Stomach (tissue), 8 donors: ENCODE measurements at regions not wholly inside any gene's neighbourhood (a gene's known extent, or its start where the extent isn't known, plus 50 kb on each side); places are given as distances from the start of the nearest gene placed in this dataset.
A peak's percentile ranks its signal among the peaks of the same experiment; 100 is the strongest.

ENCODE experiments used
- DNase-seq, 2 donors: peaks; one replicate each; pipeline versions ENCODE4 v3.0.0 to v3.0.0-alpha.2; 2013 to 2019
- H3K27ac ChIP-seq, 5 donors: fragments of 200-600 bp in 4 of 5; sonication (generic) in 4 of 5; one replicate each; pipeline ENCODE4 v1.5.1; 2013 to 2019; ENCODE audit warnings: mild to moderate bottlenecking in 1 of 5, moderate library complexity in 1 of 5
- H3K27me3 ChIP-seq, 3 donors: fragments of 200-600 bp; sonication (generic); one replicate each; pipeline ENCODE4 v1.5.1; 2017 to 2019; ENCODE audit warnings: mixed run types in 1 of 3
- H3K36me3 ChIP-seq, 4 donors: fragments of 200-600 bp; sonication (generic); 1 replicate in 3 of 4; 2 replicates in 1 of 4; pipeline ENCODE4 v1.5.1; 2016 to 2019
- H3K4me1 ChIP-seq, 4 donors: fragments of 200-600 bp; sonication (generic); one replicate each; pipeline ENCODE4 v1.5.1; 2016 to 2019
- H3K4me3 ChIP-seq, 4 donors: fragments of 200-600 bp; sonication (generic) in 3 of 4; one replicate each; pipeline ENCODE4 v1.5.1; 2016 to 2019; ENCODE audit warnings: mild to moderate bottlenecking in 1 of 4
- H3K9me3 ChIP-seq, 4 donors: fragments of 200-600 bp; sonication (generic); one replicate each; pipeline ENCODE4 v1.5.1; 2016 to 2019
- CTCF ChIP-seq, 7 experiments: fragments of 450-650 bp in 4 of 7; fragments of 200-600 bp in 3 of 7; sonication (generic) in 3 of 7; IDR thresholded peaks; one replicate each; pipeline ENCODE4 v1.5.1; 2016 to 2019; ENCODE audit warnings: antibody characterized with exemption in 7 of 7, control low read depth in 2 of 7, mild to moderate bottlenecking in 1 of 7
- EP300 ChIP-seq: sonication (generic); formaldehyde crosslinking; IDR thresholded peaks from one replicate; pipeline ENCODE4 v1.6.1; 2017; ENCODE audit warnings: antibody characterized with exemption
- POLR2A ChIP-seq, 4 donors: fragments of 450-650 bp; IDR thresholded peaks; one replicate each; pipeline ENCODE4 v1.6.1; 2016; ENCODE audit warnings: antibody characterized with exemption in 4 of 4, control low read depth in 2 of 4, mild to moderate bottlenecking in 1 of 4, moderate library complexity in 1 of 4
- POLR2AphosphoS5 ChIP-seq, 3 donors: sonication (generic); formaldehyde crosslinking; IDR thresholded peaks; one replicate each; pipeline ENCODE4 v1.6.1; 2016; ENCODE audit warnings: antibody characterized with exemption in 3 of 3
- WGBS, 5 donors: extraction: QIAGEN DNeasy Blood & Tissue Kit in 3 of 5; methylation state at CpG; one replicate each; pipeline versions ENCODE4 v1.1.5 to v1.1.7; 2013 to 2018; 5-methylcytosine and 5-hydroxymethylcytosine counted together
- intact Hi-C: fragments of 100-400 bp; cut with DNase I; formaldehyde crosslinking; loops from one replicate; pipeline ENCODE4 v1.15.1; 2023; ENCODE audit warnings: low total_unique reads
- donor health status: healthy with polysubstance abuse.
- donor health status: Bipolar disorder and iron deficiency.
- donor health status: healthy.

- H3K27ac ChIP-seq = no peak overlapping the region
- no peaks in the 10 kb centered on the region for H3K9me3 ChIP-seq
- 27 to 54% (median 47%) methylated on average over 3 of the region's 3 CpGs for WGBS, 5 donors
- DNase-seq = peak in 1 of 2 donors; percentile 51
- no peaks in the 10 kb centered on the region for H3K36me3 ChIP-seq
- TF ChIP-seq EP300 (no peak), POLR2A (IDR thresholded peaks at IDR 0.05) (no peak)
- intact Hi-C loops = no loop called here
- H3K4me1 ChIP-seq = peaks cover 0 to 5% (median 0%) of the 10 kb centered on the region in 4 donors
- no peak overlapping the region for H3K4me3 ChIP-seq
- no peaks in the 10 kb centered on the region for H3K27me3 ChIP-seq
These were observed 247.3 kb upstream of the KCNH8 start for GRCh38 chr3:18900994-18901393.

GRCh38 chr3:18898911-18899310 is 249.4 kb upstream of the KCNH8 start:
- no peak for DNase-seq
- Histone ChIP-seq H3K4me1 (peaks cover 0 to 5% (median 0%) of the 10 kb centered on the region in 4 donors), H3K27ac (no peak overlapping the region), H3K4me3 (no peak overlapping the region), H3K27me3 (no peaks in the 10 kb centered on the region), H3K9me3 (no peaks in the 10 kb centered on the region), H3K36me3 (no peaks in the 10 kb centered on the region)
- intact Hi-C loops = no loop called here
- WGBS, 5 donors = 73 to 90% (median 80%) methylated on average over 1 of the region's 1 CpG
- TF ChIP-seq EP300 (no peak), CTCF (IDR thresholded peaks at IDR 0.05) (no peak), POLR2AphosphoS5 (IDR thresholded peaks at IDR 0.05) (no peak), POLR2A (IDR thresholded peaks at IDR 0.05) (no peak)

GRCh38 chr3:18892756-18893155 is 255.6 kb upstream of the KCNH8 start:
- H3K27ac ChIP-seq = no peak overlapping the region
- TF ChIP-seq EP300 (no peak), POLR2A (IDR thresholded peaks at IDR 0.05) (no peak), CTCF (IDR thresholded peaks at IDR 0.05) (no peak), POLR2AphosphoS5 (IDR thresholded peaks at IDR 0.05) (no peak)
- no peaks in the 10 kb centered on the region for H3K9me3 ChIP-seq
- no peaks in the 10 kb centered on the region for H3K36me3 ChIP-seq
- intact Hi-C loops = no loop called here
- WGBS, 5 donors = 72 to 90% (median 76%) methylated on average over 1 of the region's 1 CpG
- H3K4me1 ChIP-seq = no peaks in the 10 kb centered on the region
- no peak overlapping the region for H3K4me3 ChIP-seq
- DNase-seq = no peak
- H3K27me3 ChIP-seq = no peaks in the 10 kb centered on the region

- H3K9me3 ChIP-seq = no peaks in the 10 kb centered on the region
- intact Hi-C loops = no loop called here
- H3K36me3 ChIP-seq = no peaks in the 10 kb centered on the region
- no peaks in the 10 kb centered on the region for H3K27me3 ChIP-seq
- 88 to 100% (median 90%) methylated on average over 2 of the region's 2 CpGs for WGBS, 5 donors
- TF ChIP-seq POLR2A (IDR thresholded peaks at IDR 0.05) = no peak
- TF ChIP-seq EP300 = no peak
- TF ChIP-seq POLR2AphosphoS5 (IDR thresholded peaks at IDR 0.05) = no peak
- TF ChIP-seq CTCF (IDR thresholded peaks at IDR 0.05) = no peak
- no peak overlapping the region for H3K27ac ChIP-seq
- no peak for DNase-seq
- H3K4me3 ChIP-seq = no peak overlapping the region
- H3K4me1 ChIP-seq = no peaks in the 10 kb centered on the region
These were observed 256.3 kb upstream of the KCNH8 start for GRCh38 chr3:18892047-18892446.

GRCh38 chr3:18891641-18892040 is 256.7 kb upstream of the KCNH8 start:
- H3K9me3 ChIP-seq = no peaks in the 10 kb centered on the region
- 70 to 82% (median 76%) methylated on average over 6 of the region's 6 CpGs for WGBS, 5 donors
- intact Hi-C loops = no loop called here
- TF ChIP-seq POLR2A (IDR thresholded peaks at IDR 0.05) (no peak), EP300 (no peak), POLR2AphosphoS5 (IDR thresholded peaks at IDR 0.05) (no peak), CTCF (IDR thresholded peaks at IDR 0.05) (no peak)
- no peaks in the 10 kb centered on the region for H3K27me3 ChIP-seq
- H3K36me3 ChIP-seq = no peaks in the 10 kb centered on the region
- DNase-seq = peak in 1 of 2 donors; percentile 20
- no peak overlapping the region for H3K4me3 ChIP-seq
- H3K27ac ChIP-seq = no peak overlapping the region
- H3K4me1 ChIP-seq = no peaks in the 10 kb centered on the region
